IPS-NIHi7 (cell line): ENCODE measurements at regions not wholly inside any gene's neighbourhood (a gene's known extent, or its start where the extent isn't known, plus 50 kb on each side); places are given as distances from the start of the nearest gene placed in this dataset.
A peak's percentile ranks its signal among the peaks of the same experiment; 100 is the strongest.

Experiments
- DNase-seq: peaks from one replicate; pipeline ENCODE4 v3.0.0; 2012; ENCODE audit warnings: mixed read lengths; ENCODE audit errors: extremely low spot score

DNA sequence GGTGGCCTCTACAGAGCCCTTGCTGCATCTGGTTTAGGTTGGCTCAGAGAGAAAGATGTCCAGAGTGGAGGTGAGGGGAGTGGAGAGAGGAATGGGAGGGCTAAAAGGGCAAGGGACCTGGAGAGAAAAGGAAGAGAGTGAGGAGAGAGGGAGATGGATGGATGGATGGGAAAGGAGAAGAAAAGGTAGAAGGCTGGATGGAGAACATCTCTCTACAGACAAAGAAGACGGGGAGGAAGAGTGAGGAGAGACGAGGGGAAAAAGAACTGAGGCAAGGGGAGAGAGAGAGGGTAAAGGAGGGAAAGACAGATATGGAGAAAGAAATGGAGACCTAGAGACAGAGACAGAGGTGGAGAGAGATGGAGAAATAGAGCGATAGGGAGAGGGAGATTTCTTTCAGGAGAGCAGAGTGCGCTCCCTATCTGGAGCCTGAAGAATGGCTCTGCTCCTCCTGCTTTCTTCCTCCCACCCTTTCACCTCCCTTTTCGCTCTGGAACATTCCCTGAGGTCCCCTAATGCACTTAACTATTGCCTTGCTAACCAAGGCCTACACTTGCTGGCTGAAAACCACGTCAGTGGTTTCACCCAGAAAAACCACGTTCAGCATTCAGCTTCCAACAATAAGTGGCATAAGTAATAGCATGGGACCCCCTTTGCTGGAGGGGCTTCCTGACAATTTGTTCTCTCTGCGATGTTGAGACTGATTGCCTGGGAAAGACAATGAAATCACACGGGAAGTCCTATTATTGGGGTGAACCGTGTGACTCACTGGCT is 286.3 kb downstream of the CDH26 start:
- no peak for DNase-seq

DNA sequence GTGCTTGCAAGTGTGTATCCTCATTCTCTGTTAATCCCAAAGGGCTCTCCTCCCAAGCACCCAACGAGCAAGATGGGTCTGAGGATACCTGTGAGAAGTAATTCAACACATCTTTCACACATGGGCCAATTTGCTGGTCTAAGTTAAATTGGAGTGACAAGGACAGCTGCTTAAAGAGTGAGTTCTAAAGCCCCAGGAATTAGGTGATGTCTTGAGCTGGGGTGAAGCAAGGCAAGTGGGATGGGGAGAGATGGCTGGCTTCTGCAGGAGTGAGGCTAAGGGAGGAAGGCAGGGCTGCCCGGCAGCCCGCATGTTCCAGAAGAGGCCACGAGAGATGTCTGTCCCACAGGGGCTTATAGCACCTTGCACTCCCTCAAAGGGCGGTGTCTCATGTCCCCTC is 288.5 kb downstream of the CDH26 start:
- DNase-seq = no peak

DNA sequence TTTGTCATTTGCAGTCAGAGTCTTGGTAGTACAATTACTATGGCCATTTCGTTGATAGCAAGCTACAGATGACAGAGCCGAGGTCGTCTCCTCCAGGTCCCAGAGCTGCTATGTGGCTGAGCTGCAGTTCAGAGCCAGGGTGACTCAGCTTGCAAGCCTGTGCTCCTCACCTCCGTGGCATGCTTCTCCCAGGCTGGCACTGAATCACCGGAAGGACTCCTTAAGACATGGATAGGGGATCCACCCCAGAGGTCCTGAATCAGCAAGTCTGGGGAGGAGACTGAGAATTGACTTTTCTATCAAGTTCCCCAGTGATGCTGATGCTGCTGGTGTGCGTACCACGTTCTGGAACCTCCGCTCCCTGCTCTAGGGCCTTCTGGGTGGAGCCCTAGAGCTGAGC is 291.2 kb downstream of the CDH26 start:
- peak; percentile 25 for DNase-seq

DNA sequence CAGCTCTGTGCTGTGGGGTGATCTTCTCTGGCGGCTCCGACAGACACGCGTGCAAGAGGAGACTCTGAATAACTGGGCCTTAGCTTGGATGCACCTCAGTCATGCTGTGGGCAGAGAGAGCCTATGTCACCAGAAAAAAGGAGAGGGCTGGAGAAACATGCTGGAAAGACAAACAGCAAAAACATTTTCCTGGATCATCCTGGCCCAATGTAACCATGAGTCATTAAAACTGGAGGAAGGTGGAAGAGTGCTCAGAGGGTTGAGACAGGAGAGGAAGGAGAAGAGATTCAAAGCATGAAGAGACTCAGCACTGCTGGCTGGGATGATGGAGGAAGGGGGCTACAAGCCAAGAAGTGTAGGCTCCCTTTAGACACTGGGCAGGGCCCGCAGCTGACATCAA is 292.0 kb downstream of the CDH26 start:
- DNase-seq = no peak

DNA sequence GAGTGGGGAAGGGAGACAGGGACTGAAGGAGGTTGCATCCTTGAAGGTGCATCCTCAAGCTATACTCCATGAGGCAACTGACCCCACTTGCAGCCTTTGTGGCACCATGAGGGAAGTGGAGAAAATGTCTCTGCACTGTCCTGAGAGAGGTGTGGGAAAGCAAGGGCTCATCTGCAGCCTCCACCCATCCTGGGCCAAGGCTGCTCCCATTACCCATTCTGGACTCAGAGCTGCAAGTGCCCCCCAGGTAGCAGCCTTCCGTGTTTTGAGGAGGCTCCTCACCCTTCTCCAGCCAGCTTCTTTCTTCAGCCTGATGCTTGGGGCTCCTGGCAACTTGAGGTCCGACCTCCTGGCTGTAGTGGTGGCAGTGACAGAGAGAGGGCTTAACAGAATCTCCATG is 294.6 kb downstream of the CDH26 start:
- DNase-seq = no peak

DNA sequence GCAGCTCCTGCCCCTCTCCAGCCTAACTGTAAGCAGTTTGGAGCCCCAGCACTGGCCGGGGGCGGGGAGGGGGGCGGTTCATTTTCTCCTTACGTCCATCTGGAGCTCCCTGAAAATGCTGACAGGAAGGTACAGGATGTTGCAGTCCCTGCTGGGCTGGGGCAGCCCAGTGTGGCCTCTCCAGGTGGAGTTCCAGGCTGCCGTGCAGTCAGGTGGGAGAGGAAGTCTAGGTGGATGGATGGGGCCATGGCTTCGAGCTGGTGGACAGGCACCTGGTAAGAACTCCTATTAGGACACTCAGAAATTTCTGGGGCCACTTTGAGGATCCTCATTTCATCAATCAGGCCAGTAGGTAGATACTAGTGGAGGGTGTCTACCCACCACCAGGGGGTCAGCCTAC is 295.2 kb downstream of the CDH26 start:
- DNase-seq = no peak

DNA sequence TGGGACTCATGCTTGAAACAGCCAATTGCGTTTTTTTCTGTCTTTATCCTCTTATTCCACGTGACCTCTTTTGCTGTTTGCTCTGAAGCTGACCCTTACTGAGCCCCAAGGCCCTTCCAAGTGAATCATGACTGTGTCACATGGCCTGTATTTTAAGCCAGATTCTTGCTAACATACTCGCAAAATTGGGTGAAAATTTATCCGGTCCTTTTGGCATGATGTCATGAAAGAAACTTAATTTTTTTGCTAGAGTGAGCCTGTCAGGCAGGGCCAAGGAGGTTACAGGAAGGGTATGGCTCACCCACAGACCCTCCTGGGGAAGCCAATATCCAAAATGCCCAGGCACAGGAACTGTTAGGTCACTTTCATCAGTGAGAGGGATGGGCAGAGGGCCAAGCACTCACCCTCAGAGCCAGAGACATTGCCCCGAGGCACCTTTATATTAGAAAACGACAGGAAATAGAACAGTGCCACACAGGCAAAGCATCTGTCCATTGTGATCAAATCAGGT is 296.7 kb downstream of the CDH26 start:
- DNase-seq = no peak

DNA sequence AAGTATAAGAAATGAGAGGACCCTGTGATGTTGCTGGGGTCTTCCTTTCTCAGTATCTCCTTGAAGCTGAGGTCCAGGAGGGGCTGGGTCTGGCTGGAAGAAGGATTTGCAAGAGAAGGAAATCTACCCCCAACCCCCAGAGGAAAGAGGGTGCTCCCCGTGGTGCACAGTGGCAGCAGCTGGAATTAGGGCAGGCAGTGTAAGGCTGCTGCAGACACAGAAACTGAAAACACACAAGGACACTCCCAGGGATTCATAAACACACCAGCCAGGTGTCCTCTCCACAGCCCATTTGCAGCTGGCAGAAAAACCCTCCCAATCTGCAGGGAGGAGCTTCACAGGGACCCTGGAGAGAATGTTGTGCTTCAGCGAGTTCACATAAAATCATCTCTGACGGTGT is 297.2 kb downstream of the CDH26 start:
- DNase-seq = no peak

DNA sequence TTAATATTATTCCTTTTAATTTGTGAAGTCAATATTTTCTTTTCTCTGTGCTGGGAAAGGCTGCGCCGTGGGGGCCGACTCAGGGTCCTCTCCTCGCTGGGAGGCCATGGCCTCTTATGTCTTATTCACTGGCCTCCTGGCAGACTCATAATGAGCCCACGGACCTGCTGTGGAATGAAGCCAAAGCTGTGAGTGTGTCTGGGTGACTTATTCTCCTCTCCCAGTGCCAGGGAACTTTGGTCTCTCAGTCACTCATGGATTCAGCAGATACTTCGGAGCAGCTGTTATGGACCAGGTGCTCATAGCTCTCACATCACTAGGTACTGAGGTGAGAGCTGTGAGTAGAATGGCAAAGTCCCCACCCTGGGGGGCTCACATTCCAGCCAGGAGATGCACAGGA is 297.6 kb downstream of the CDH26 start:
- DNase-seq = no peak

DNA sequence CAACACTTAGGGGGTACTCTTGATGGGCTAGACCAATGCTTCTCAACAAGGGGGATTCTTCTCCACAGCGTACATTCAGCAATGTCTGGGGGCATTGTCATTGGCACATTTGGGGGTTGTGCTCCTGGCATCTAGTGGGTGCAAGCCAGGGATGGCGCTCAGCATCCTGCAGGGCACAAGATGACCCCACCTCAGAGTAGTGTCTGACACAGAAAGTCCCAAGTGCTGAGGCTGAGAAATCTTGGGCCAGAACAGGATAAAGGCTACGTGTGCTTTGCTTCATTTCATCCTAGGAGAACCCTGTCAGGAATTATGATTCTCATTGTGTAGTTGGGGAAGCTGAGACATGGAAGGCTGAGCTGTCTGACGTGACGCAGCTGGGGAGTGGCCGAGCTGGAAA is 298.6 kb downstream of the CDH26 start:
- no peak for DNase-seq

DNA sequence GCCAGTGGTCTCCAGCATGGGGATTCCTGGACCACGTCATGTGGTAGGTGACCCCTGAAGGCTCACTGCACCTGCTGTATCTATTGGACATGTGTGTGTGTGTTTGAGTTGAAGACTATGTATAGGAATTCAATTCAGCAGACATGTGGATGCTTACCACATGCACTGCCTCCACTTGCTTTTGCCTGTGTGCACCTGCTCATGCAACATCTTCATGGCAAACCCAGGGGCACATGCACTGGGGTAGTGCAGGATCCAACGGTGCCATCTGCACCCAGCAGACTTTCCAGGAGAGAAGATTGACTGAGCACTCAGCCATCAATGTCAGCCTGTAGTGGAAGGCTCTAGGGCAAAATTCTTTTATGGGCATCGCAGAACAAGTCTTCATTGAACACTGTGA is 299.4 kb downstream of the CDH26 start:
- DNase-seq = no peak

DNA sequence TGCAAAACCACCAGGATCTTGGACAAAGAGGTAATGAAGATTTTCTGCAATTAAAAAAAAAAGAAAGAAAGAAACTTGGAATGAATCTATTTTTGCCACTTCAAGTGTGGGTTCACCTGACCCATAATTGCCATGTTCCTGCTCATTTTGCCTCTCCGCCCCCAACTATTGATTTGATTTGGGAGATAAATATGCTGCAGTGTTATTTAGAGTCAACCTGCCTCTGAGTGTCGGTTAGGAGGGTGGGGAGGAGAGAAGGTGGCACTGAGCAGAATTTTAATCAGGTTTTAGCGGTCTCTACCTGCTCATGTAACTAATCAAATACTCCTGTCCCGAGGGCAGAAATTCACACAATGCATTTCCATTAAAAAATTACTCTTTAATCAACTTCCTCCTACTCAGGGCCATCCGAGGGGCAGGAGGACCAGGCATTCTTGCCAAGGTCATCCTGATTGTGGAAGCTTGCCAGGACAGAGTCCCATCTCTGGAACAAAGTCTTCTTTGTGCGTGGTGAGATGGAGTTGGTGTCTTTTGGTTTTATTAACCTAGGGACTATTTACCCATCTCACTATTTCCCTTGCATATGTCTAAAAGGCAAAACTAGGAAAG is 300.1 kb downstream of the CDH26 start:
- DNase-seq = no peak

DNA sequence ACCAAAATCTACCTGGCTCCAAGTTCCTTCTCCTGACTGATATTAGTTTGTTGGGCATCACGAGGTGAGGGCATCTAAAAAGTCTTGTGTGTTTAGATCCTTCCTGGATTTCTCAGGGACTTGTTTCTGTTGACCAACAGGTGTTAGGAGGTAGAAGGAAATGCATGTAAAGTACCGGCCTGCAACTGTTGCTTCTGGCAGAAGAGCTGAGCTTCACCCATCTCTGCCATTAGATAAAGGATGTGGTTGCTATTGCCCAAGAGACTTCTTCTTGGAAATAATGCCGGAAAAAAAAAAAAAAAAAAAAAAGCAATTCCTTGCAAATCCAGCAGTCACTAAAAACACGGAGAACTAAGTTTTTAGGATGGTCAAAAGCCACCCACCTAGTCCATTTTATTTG is 303.1 kb downstream of the CDH26 start:
- no peak for DNase-seq

DNA sequence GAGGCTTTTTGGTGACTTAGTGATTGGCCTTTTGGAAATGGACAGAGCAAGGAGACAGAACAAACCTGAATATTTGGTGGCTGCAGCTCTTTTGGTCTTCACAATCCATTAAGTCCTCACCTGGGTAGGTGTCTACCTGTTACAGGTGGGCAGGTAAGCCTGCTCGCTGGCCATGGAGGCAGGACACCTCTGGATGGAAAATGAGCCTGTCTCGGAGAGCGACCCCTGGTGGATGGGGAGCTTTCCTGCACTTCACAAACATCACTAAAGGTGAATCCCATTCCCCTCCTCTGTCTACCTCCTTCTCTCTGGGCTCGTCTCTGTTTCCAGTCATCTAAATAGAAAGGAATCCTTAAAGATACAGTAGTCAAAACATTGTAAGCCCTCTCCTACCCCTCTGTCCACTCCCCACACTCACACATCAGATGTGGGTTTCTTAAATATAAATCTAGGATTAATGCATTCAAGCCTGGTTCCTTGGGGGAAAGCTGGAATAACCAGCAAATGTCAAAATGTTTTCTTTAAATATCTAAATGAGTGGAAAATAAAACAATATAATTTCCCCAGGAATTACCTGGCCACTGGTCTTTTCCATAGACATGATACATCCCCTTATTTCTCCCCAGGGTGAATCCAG is 304.9 kb downstream of the CDH26 start:
- peak; percentile 89 for DNase-seq

DNA sequence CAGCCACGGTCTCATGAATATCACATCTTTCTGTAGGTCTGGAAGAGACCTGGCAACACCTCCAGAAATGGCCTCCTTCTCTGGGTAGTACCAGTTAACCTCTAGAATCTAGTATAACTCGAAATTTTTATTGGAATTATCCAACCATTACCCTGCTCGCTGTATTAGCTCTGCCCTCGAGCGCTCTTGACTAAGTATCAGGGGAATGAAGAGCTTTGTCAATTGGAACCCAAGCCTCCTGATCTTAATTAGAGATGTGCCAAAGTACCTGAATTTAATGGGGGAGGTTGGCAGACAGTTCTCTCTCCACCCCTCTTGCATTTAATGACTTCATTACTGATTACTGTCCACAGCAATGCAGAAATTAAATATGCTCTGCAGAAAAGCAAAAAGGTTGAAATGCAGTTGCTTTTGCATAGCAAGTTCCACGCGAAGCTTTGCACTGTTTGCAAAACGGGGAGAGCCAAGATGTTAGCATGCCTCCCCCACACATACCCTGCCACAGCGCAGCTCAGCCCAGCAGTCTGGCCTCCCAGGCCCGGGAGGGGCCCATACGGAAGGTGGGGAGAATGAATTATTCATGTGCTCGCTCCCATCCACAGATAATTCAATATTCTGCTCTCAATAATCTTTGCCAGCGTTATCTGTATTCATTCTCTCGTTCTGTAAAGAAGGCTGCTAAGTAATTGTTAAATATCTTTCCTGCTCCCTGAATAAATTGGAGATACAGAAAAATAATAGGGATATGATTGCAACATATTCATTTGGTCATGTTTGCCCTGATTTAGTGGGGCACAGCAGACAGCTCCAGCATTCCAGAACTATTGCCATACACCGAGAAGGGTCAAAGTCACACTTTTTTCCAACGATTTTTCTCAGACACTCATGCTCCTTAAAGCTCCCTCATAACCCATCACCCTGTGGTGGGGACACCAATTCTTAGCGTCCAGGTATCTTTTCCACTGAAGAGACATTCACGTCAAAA is 305.8 kb downstream of the CDH26 start:
- DNase-seq = no peak

DNA sequence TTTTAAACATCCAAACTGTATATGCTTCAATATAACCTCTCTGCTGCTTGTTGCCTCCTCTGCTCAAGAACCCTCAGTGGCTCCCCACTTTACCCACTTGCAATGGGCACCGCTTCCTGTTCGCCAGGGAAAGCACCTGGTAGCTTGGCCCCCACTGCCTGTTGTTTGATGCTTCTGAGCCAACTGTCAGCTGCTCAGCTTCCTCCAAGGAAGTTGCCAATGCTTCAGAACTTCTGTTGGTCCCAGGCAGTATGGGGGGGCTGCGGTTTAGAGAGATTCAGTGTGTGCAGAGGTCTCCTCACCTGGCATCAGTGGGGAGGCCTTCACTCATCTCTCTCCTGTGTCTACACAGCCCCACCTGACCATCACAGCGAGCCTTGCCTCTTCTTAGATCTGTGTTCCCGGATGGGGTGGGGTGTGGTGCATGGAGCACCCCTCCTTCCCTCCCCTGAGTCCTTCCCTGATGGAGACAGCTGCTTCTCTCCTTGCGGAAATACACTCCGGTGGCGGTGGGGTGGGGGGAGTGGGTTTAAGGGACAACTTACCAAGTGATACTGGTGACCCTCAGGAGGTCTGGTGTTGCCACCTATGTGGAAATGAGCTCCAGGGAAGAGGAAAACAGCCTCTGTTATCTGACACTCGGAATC is 308.1 kb downstream of the CDH26 start:
- DNase-seq = no peak

DNA sequence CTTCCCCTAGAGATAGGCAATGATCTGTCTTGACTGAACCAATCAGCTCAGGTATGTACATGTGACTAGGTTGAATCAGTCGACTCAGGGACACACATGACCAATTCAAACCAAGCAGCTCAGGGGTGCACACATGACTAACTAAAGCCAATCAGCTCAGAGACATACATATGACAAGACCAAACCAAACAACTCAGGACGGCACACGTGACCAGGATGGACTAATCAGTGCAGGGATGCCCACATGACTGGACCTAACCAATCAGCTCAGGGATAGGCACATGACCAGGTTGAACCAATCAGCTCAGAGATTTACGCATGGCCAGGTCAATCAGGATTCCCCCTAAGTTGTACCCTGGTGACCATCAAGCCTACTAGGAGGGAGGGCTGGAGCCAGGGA is 310.3 kb downstream of the CDH26 start:
- DNase-seq = no peak

DNA sequence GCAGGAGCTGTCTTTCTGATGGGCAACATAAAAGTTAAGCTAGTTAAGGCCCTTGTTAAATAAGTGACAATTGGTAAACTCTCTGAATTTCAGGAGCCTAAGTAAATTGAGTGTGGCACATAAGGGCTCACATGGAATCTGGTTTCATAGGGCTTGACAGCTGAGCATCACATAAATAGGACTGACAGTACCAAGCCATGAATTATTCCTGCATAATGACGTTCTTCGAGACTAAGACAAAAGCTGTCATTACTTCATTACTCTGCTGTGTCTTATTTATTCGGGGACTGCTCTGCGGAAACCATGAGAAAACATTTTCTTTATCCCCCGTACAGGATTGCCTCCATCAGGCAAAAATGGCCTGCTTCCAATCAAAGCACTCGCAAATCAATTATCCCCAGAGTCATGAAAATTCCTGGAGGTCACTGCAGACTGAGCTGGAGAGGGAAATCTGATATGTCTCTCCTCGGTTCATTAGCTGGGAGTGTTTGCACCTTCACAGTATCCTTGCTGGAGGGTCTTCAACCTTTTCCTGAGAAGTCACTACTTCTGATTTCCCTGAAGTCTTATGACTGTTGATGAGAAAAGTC is 311.4 kb downstream of the CDH26 start:
- DNase-seq = no peak

DNA sequence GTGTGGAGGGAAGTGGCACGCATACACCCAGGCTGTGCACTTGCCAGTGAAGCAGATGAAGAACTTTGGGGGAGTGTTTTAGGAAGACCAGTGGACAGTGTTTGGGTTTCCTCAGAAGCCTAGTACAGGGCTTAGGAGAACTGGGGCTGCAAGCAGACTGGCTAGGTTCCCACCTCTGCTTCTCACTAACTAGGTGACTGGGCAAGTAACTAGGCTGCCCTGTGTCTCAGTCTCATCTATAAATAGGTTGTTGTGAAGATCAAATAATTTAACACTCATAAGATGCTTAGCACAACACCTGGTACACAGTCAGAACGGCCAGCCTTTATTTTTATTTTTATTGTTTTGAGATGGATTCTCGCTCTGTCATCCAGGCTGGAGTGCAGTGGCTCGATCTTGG is 312.1 kb downstream of the CDH26 start:
- DNase-seq = no peak

DNA sequence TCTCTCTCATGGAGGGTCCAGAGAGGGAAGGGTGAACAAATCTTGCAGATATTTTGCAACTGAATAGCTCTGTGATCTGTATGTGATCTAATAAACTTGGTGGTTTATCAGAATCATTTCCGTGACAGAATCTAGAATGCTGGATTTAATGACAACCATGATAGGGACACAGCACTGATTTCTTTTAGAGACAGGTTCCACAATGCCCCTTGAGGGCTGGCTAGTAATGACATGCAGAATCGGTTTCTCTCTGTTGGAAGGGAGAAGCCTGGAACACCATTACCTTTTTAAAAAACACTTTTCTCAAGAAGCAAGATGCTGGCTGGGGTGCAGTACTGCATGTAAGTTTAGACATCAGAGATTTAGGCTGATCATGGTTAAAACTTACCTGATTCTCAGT is 313.4 kb downstream of the CDH26 start:
- peak; percentile 53 for DNase-seq

DNA sequence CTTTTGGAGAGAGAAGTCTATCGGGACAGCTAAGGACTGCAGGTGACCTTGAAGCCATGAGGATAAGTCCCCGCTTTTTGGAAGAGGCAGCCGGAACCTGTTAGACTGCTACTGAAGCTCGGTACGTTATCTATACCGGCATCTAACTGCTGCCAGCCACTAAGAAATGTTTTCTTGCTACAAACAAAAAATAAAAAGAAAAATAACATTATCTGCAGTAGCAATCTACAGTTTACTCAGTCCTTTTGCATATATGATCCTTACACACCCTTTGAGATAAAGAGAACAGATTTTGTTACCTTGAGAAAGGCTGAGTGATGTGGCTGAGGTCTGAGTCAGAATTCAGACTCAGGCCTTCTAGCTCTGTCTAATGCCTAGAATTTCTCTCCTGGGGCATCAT is 314.6 kb downstream of the CDH26 start:
- no peak for DNase-seq
